Femur (tissue), 1 donor: ENCODE measurements at regions not wholly inside any gene's neighbourhood (a gene's known extent, or its start where the extent isn't known, plus 50 kb on each side); places are given as distances from the start of the nearest gene placed in this dataset.
A peak's percentile ranks its signal among the peaks of the same experiment; 100 is the strongest.

Experiments
- DNase-seq: peaks from one replicate; pipeline ENCODE4 v3.0.0-alpha.2; 2017

GRCh38 chr1:63046539-63046938 is 262.6 kb downstream of the ATG4C start:
- DNase-seq, result no peak

GRCh38 chr1:63049135-63049534 is 265.2 kb downstream of the ATG4C start:
- no peak for DNase-seq

GRCh38 chr1:63051356-63051755 is 267.4 kb downstream of the ATG4C start:
- no peak for DNase-seq

- no peak for DNase-seq
Observed at GRCh38 chr1:63051886-63052285, 268.0 kb downstream of the ATG4C start.

GRCh38 chr1:63054184-63054583 is 268.2 kb upstream of the FOXD3 start:
- no peak for DNase-seq

GRCh38 chr1:63063367-63063766 is 259.0 kb upstream of the FOXD3 start:
- DNase-seq, result no peak

- DNase-seq, result no peak
Observed at GRCh38 chr1:63064135-63064534, 258.2 kb upstream of the FOXD3 start.

GRCh38 chr1:63068626-63069025 is 253.7 kb upstream of the FOXD3 start:
- no peak for DNase-seq

- DNase-seq, result no peak
Observed at GRCh38 chr1:63069214-63069613, 253.2 kb upstream of the FOXD3 start.

- DNase-seq, result peak; percentile 26
Observed at GRCh38 chr1:63073309-63074306, 248.8 kb upstream of the FOXD3 start.

GRCh38 chr1:63074321-63074720 is 248.0 kb upstream of the FOXD3 start:
- no peak for DNase-seq

- no peak for DNase-seq
Observed at GRCh38 chr1:63082766-63083165, 239.6 kb upstream of the FOXD3 start.

- DNase-seq, result no peak
Observed at GRCh38 chr1:63087966-63088365, 234.4 kb upstream of the FOXD3 start.

- no peak for DNase-seq
Observed at GRCh38 chr1:63099188-63099587, 223.2 kb upstream of the FOXD3 start.

GRCh38 chr1:63101336-63101735 is 221.0 kb upstream of the FOXD3 start:
- DNase-seq, result no peak

GRCh38 chr1:63103682-63104081 is 218.7 kb upstream of the FOXD3 start:
- DNase-seq, result no peak

- no peak for DNase-seq
Observed at GRCh38 chr1:63107066-63107465, 215.3 kb upstream of the FOXD3 start.

- no peak for DNase-seq
Observed at GRCh38 chr1:63108206-63108605, 214.2 kb upstream of the FOXD3 start.

GRCh38 chr1:63112155-63112900 is 210.0 kb upstream of the FOXD3 start:
- DNase-seq, result no peak

- DNase-seq, result no peak
Observed at GRCh38 chr1:63115527-63115926, 206.8 kb upstream of the FOXD3 start.

- DNase-seq, result no peak
Observed at GRCh38 chr1:63116016-63116415, 206.4 kb upstream of the FOXD3 start.

- no peak for DNase-seq
Observed at GRCh38 chr1:63119575-63120155, 202.7 kb upstream of the FOXD3 start.

GRCh38 chr1:63122079-63122478 is 200.3 kb upstream of the FOXD3 start:
- DNase-seq, result no peak
